Right lobe of liver (tissue), 6 donors: ENCODE measurements at regions not wholly inside any gene's neighbourhood (a gene's known extent, or its start where the extent isn't known, plus 50 kb on each side); places are given as distances from the start of the nearest gene placed in this dataset.

Experiments
- ATAC-seq, 4 donors: fragments of 200-7000 bp; cut with Tn5 transposase; one replicate each; pipeline ENCODE4 v1.9.1; 2020; ENCODE audit warnings: mild to moderate bottlenecking in 4 of 4, moderate library complexity in 4 of 4
- DNase-seq, 3 donors: peaks; one replicate each; pipeline ENCODE4 v3.0.0-alpha.2; 2020
- H3K27ac ChIP-seq, 3 donors: fragments of 200-600 bp; one replicate each; pipeline ENCODE4 v1.8.0; 2022
- H3K27me3 ChIP-seq, 2 donors: fragments of 200-600 bp; one replicate each; pipeline ENCODE4 v1.8.0; 2022
- H3K36me3 ChIP-seq, 4 donors: fragments of 200-600 bp; sonication (generic) in 1 of 4; one replicate each; pipeline versions ENCODE4 v1.5.1 to v1.8.0; 2017 to 2022; ENCODE audit warnings: control low read depth in 1 of 4
- H3K4me1 ChIP-seq, 4 donors: fragments of 200-600 bp; sonication (generic) in 1 of 4; one replicate each; pipeline versions ENCODE4 v1.5.1 to v1.8.0; 2017 to 2022; ENCODE audit warnings: control low read depth in 1 of 4
- H3K4me3 ChIP-seq, 3 donors: fragments of 200-600 bp; one replicate each; pipeline ENCODE4 v1.8.0; 2022
- H3K9me3 ChIP-seq, 4 donors: fragments of 200-600 bp; sonication (generic) in 1 of 4; one replicate each; pipeline versions ENCODE4 v1.5.1 to v1.8.0; 2017 to 2022; ENCODE audit warnings: control low read depth in 1 of 4
- CTCF ChIP-seq, 4 donors: fragments of 200-600 bp in 3 of 4; fragments of 450-650 bp in 1 of 4; IDR thresholded peaks; one replicate each; pipeline versions ENCODE4 v1.5.1 to v1.8.0; 2016 to 2022; ENCODE audit warnings: antibody characterized with exemption in 4 of 4, mild to moderate bottlenecking in 2 of 4
- POLR2A ChIP-seq: fragments of 450-650 bp; IDR thresholded peaks from one replicate; pipeline ENCODE4 v1.6.1; 2017; ENCODE audit warnings: antibody characterized with exemption, mild to moderate bottlenecking
- WGBS: methylation state at CpG from one replicate; pipeline ENCODE4 v1.1.6; 2018; ENCODE audit warnings: low coverage, low lambda C conversion rate; ENCODE audit not compliant: insufficient coverage; ENCODE audit errors: missing lambda C conversion rate; 5-methylcytosine and 5-hydroxymethylcytosine counted together
- intact Hi-C, 2 donors: fragments of 100-400 bp; cut with DNase I; formaldehyde crosslinking; loops; one replicate each; pipeline versions ENCODE4 v1.11.2 to v1.14.1; 2022
- donor health status: DM: no; HTN: yes; CAD: no.
- donor health status: DM: no; HTN: no; CAD: no.
- donor health status: DM: no; HTN: no; CAD: no.
- donor health status: DM: no; HTN: yes; CAD: no.
- donor health status: DM: no; HTN: yes; CAD: no.

GRCh38 chr3:191968299-191968698, 507.3 kb downstream of the PYDC2 start:
- H3K4me1 ChIP-seq, result no peaks in the 10 kb centered on the region
- intact Hi-C loops, result no loop called here
- no peak for DNase-seq
- H3K9me3 ChIP-seq, result no peaks in the 10 kb centered on the region
- no peaks in the 10 kb centered on the region for H3K36me3 ChIP-seq
- H3K27ac ChIP-seq, result no peak overlapping the region
- 60% methylated on average over 3 of the region's 3 CpGs for WGBS
- H3K27me3 ChIP-seq, result no peaks in the 10 kb centered on the region
- no peak overlapping the region for H3K4me3 ChIP-seq
- TF ChIP-seq CTCF (IDR thresholded peaks at IDR 0.05), result no peak
- TF ChIP-seq POLR2A, result no peak
- ATAC-seq, result no peak

- H3K27me3 ChIP-seq, result no peaks in the 10 kb centered on the region
- TF ChIP-seq CTCF (IDR thresholded peaks at IDR 0.05), result no peak
- TF ChIP-seq POLR2A, result no peak
- intact Hi-C loops, result no loop called here
- no peak overlapping the region for H3K27ac ChIP-seq
- H3K4me3 ChIP-seq, result no peak overlapping the region
- ATAC-seq (no peak), DNase-seq (no peak)
- no peaks in the 10 kb centered on the region for H3K36me3 ChIP-seq
- no peaks in the 10 kb centered on the region for H3K4me1 ChIP-seq
- H3K9me3 ChIP-seq, result no peaks in the 10 kb centered on the region
- WGBS, result 100% methylated on average over 1 of the region's 8 CpGs
Measured at GRCh38 chr3:191972714-191973398, 511.9 kb downstream of the PYDC2 start.

GRCh38 chr3:191973820-191974219, 512.9 kb downstream of the PYDC2 start:
- ATAC-seq (peak in 1 of 4 donors; percentile 12), DNase-seq (no peak)
- no peak for TF ChIP-seq POLR2A
- TF ChIP-seq CTCF (IDR thresholded peaks at IDR 0.05), result no peak
- Histone ChIP-seq H3K36me3 (no peaks in the 10 kb centered on the region), H3K4me3 (no peak overlapping the region), H3K9me3 (no peaks in the 10 kb centered on the region), H3K27ac (no peak overlapping the region), H3K4me1 (no peaks in the 10 kb centered on the region), H3K27me3 (no peaks in the 10 kb centered on the region)
- intact Hi-C loops, result no loop called here
- WGBS, result 41% methylated on average over 3 of the region's 6 CpGs

GRCh38 chr3:191975936-191976335, 515.0 kb downstream of the PYDC2 start:
- intact Hi-C loops, result no loop called here
- Histone ChIP-seq H3K27ac (no peak overlapping the region), H3K27me3 (no peaks in the 10 kb centered on the region), H3K36me3 (no peaks in the 10 kb centered on the region), H3K9me3 (peaks cover 0 to 3% (median 0%) of the 10 kb centered on the region in 4 donors), H3K4me1 (no peaks in the 10 kb centered on the region), H3K4me3 (no peak overlapping the region)
- WGBS, result 37% methylated on average over 4 of the region's 6 CpGs
- ATAC-seq (no peak), DNase-seq (no peak)
- TF ChIP-seq CTCF (IDR thresholded peaks at IDR 0.05), result no peak
